ENCODE measurements at regions not wholly inside any gene's neighbourhood (a gene's known extent, or its start where the extent isn't known, plus 50 kb on each side); places are given as distances from the start of the nearest gene placed in this dataset.

- peak; percentile 83 to 89 for TF ChIP-seq IKZF2 (IDR thresholded peaks at IDR 0.05)
- peak; percentile 87 for TF ChIP-seq CREB1 (IDR thresholded peaks at IDR 0.05; ENCODE audit: low read depth)
- TF ChIP-seq NR2F1 (conservative IDR thresholded peaks at IDR 0.05) = peak; percentile 89
- no peak for TF ChIP-seq NR2C2 (IDR thresholded peaks at IDR 0.05; ENCODE audit: borderline replicate concordance, control insufficient read depth, insufficient read length, low read depth)
- no peak for TF ChIP-seq PAX8 (IDR thresholded peaks at IDR 0.05)
- no peak for TF ChIP-seq MEF2A (IDR thresholded peaks at IDR 0.05; ENCODE audit: insufficient read depth, low read depth, low read length)
- TF ChIP-seq ASH2L (IDR thresholded peaks at IDR 0.05; ENCODE audit: borderline replicate concordance, low read depth) = no peak
- peak; percentile 94 to 97 for TF ChIP-seq EP300 (IDR thresholded peaks at IDR 0.05; ENCODE audit: borderline replicate concordance in 1 of 2, control insufficient read depth in 1 of 2, low read depth in 2 of 2, low read length in 2 of 2)
- no peak for TF ChIP-seq CBX5 (IDR thresholded peaks at IDR 0.05; ENCODE audit: low read depth)
- TF ChIP-seq, protein P1, sequence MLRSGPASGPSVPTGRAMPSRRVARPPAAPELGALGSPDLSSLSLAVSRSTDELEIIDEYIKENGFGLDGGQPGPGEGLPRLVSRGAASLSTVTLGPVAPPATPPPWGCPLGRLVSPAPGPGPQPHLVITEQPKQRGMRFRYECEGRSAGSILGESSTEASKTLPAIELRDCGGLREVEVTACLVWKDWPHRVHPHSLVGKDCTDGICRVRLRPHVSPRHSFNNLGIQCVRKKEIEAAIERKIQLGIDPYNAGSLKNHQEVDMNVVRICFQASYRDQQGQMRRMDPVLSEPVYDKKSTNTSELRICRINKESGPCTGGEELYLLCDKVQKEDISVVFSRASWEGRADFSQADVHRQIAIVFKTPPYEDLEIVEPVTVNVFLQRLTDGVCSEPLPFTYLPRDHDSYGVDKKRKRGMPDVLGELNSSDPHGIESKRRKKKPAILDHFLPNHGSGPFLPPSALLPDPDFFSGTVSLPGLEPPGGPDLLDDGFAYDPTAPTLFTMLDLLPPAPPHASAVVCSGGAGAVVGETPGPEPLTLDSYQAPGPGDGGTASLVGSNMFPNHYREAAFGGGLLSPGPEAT (IDR thresholded peaks at IDR 0.05; ENCODE audit: low read depth) = no peak
- TF ChIP-seq, protein P2, sequence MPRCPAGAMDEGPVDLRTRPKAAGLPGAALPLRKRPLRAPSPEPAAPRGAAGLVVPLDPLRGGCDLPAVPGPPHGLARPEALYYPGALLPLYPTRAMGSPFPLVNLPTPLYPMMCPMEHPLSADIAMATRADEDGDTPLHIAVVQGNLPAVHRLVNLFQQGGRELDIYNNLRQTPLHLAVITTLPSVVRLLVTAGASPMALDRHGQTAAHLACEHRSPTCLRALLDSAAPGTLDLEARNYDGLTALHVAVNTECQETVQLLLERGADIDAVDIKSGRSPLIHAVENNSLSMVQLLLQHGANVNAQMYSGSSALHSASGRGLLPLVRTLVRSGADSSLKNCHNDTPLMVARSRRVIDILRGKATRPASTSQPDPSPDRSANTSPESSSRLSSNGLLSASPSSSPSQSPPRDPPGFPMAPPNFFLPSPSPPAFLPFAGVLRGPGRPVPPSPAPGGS (IDR thresholded peaks at IDR 0.05; ENCODE audit: borderline replicate concordance, insufficient read depth, low read depth, low read length, poor library complexity, severe bottlenecking) = no peak
- TF ChIP-seq CHD2 (IDR thresholded peaks at IDR 0.05; ENCODE audit: borderline replicate concordance, low read depth, low read length) = peak; percentile 72; the same call in 1 of the 2 replicates
- peak; percentile 77; the same call in 1 of the 2 replicates for TF ChIP-seq NFIC (IDR thresholded peaks at IDR 0.05; ENCODE audit: low read depth, low read length)
- TF ChIP-seq, protein P3, sequence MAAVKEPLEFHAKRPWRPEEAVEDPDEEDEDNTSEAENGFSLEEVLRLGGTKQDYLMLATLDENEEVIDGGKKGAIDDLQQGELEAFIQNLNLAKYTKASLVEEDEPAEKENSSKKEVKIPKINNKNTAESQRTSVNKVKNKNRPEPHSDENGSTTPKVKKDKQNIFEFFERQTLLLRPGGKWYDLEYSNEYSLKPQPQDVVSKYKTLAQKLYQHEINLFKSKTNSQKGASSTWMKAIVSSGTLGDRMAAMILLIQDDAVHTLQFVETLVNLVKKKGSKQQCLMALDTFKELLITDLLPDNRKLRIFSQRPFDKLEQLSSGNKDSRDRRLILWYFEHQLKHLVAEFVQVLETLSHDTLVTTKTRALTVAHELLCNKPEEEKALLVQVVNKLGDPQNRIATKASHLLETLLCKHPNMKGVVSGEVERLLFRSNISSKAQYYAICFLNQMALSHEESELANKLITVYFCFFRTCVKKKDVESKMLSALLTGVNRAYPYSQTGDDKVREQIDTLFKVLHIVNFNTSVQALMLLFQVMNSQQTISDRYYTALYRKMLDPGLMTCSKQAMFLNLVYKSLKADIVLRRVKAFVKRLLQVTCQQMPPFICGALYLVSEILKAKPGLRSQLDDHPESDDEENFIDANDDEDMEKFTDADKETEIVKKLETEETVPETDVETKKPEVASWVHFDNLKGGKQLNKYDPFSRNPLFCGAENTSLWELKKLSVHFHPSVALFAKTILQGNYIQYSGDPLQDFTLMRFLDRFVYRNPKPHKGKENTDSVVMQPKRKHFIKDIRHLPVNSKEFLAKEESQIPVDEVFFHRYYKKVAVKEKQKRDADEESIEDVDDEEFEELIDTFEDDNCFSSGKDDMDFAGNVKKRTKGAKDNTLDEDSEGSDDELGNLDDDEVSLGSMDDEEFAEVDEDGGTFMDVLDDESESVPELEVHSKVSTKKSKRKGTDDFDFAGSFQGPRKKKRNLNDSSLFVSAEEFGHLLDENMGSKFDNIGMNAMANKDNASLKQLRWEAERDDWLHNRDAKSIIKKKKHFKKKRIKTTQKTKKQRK (IDR thresholded peaks at IDR 0.05; ENCODE audit: low read depth, low read length) = no peak
- TF ChIP-seq ZBED1 (IDR thresholded peaks at IDR 0.05; ENCODE audit: borderline replicate concordance) = peak; percentile 36; the same call in 1 of the 2 replicates
- TF ChIP-seq ZZZ3 (IDR thresholded peaks at IDR 0.05; ENCODE audit: control insufficient read depth, insufficient read length, low read depth) = no peak
- no peak for TF ChIP-seq YBX1 (IDR thresholded peaks at IDR 0.05)
- TF ChIP-seq PBX3 (IDR thresholded peaks at IDR 0.05; ENCODE audit: insufficient replicate concordance, low read depth, low read length) = no peak
- no peak for TF ChIP-seq KAT2A (conservative IDR thresholded peaks at IDR 0.05; ENCODE audit: control insufficient read depth, low read depth, low read length)
- 0 out of 2 replicates have a peak, but pooled peaks have one; percentile 75 for TF ChIP-seq STAT3 (IDR thresholded peaks at IDR 0.05; ENCODE audit: low read depth, low read length)
- TF ChIP-seq NR2C1 (IDR thresholded peaks at IDR 0.05) = no peak
- 0 out of 2 replicates have a peak, but pooled peaks have one; percentile 14 for TF ChIP-seq TCF7 (IDR thresholded peaks at IDR 0.05; ENCODE audit: borderline replicate concordance)
- peak; percentile 58; the same call in 1 of the 2 replicates for TF ChIP-seq JUND (IDR thresholded peaks at IDR 0.05; ENCODE audit: low read depth, low read length)
- no peak for TF ChIP-seq CBX3 (IDR thresholded peaks at IDR 0.05; ENCODE audit: borderline replicate concordance, low read depth)
Measured at GRCh38 chr12:89762498-89763170, 54.0 kb upstream of the ATP2B1 start (continued).

Data from GM12878 (cell line).